Left renal cortex interstitium (tissue), 4 donors: ENCODE measurements at regions not wholly inside any gene's neighbourhood (a gene's known extent, or its start where the extent isn't known, plus 50 kb on each side); places are given as distances from the start of the nearest gene placed in this dataset.

Source experiments
- DNase-seq, 4 donors: peaks; one replicate each; pipeline ENCODE4 v3.0.0-alpha.2; 2013; ENCODE audit warnings: low read depth in 4 of 4, low spot score in 2 of 4, missing footprints in 1 of 4

GRCh38 chr5:4995014-4995413, 145.1 kb upstream of the ADAMTS16 start:
- DNase-seq, result no peak

DNA sequence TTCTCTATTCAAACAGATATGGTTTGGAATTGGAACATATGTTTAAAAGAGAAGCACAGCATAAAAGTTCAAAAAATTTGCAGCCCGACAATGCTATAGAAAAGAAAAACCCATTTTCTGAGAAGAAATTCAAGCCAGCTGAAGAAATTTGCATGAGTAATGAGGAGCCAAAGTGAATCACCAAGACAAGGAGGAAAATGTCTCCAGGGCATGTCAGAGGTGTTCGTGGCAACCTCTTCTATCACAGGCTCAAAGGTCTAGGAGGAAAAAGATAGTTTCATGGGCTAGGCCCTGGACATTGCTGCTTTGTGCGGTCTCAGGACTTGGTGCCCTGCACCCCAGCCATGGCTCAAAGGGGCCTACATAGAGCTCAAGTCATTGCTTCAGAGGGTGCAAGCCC, 134.8 kb upstream of the ADAMTS16 start:
- no peak for DNase-seq

DNA sequence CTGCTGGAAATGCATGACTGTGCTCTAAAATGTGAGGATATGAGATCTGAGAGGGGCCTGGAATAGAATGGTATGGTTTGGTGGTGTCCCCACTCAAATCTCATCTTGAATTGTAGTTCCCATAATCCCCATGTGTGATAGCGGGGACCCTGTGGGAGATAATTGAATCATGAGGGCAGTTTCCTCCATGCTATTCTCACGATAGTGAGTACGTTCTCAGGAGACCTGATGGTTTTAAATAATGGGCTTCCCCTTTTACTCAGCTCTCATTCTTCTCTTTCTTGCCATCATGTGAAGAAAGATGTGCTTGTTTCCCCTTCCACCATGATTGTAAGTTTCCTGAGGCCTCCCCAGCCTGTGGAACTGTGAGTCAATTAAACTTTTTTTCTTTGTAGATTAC, 133.6 kb upstream of the ADAMTS16 start:
- DNase-seq, result no peak

DNA sequence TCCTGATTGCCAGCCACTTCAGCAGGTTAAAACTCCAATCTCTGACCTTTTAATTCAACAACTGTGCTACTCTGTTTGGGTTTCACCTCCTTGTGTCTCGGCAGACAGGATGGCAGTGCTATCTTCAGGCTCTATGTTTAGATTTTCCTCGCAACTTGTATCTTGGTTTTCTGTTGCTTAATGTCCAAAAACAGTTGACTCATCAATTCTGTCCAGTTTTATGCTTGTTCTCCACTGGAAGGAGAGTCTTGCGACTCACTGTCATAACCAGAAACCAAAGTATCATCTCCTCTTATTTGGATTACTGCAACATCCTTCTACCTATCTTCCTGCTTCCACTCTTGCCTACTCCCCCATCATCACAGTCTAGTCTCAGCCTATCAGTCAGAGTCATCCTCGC, 130.9 kb upstream of the ADAMTS16 start:
- DNase-seq, result no peak

GRCh38 chr5:5011151-5011550, 129.0 kb upstream of the ADAMTS16 start:
- DNase-seq, result no peak

GRCh38 chr5:5014586-5015235, 125.4 kb upstream of the ADAMTS16 start:
- no peak for DNase-seq

DNA sequence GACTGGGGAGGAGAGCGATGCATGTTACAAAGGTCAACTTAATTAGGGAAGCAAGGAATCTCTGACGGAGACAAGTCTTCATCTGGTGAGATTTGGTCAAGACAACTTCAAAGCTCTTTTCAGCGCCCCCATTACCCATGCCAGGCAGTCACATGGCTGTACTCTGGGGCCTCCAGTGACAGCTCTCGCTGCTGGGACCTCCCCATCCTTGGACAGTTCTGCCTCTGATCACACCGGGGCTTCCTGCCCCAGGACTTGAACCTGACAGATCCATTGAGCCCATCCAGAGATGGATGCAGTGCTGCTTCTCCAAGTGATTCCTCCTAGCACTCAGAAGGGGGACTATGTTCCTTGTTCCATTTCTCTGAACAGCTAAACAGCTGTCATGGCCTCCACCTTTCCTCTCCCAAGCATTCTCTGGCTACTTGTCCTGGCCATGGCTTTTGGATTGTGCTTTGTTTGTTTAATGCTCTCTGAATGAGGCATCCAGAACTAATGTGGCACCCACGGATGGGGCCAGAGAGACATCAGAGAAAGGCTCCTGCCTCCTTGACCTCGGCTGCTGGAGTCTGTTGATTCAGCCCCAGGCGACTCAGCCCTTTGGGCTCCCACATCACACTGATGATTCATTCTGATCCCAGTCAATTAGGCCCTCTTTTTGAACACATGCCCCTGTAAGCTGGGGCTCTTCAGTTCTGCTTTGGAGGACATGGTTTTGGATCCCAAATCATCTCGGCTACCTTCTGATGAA, 122.1 kb upstream of the ADAMTS16 start:
- no peak for DNase-seq

- DNase-seq, result no peak
Observed at GRCh38 chr5:5018578-5018970, 121.6 kb upstream of the ADAMTS16 start.

DNA sequence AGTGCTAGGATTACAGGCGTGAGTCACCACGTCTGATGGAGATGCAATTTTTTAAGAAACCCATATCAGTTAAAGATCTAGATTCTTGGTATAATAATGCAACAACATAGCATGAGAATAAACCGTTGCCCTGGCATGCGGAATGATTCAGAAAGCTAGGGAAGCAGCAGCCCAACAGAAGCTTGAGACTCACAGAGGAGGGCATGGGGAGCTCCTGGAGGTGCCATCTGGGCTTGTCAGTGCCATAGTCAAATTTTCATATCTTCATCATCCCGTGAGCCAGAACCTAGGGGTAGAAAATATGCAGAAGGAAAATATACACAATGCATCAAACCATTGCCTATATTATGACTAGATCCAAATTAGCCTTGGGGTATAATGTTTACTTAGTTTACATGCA, 118.7 kb upstream of the ADAMTS16 start:
- DNase-seq, result no peak

DNA sequence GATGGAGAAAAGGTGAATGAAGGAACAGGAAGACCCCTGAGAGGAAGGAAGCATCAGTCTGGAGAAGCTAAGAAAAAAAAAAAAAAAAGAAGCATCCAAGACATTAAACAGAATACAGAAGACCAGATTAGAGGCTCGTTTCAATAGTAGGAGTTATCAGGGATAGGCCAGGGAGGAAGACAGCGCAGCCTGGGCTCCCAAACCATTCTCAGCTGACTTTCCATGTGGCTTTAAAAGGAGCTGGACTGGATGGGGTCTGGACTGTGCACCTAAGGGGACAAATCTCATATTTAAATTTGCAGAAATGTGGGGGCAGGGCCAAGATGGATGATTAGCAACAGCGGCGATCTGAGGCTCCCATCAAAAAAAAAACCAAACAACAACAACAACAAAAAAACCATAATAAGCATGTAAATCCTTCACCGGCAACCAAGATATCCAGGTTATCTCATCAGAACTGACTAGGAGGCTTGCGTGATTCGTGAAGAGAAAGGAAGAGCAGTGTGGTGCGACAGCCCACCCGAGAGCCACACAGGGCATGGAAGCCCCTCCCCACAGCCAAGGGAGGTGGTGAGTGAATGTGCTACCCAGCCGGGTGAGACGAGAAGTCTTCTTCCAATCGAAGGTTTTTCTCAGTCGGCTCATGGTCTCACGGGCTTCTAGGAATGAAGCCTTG, 114.9 kb upstream of the ADAMTS16 start:
- no peak for DNase-seq

- no peak for DNase-seq
Observed at GRCh38 chr5:5025774-5026408, 114.2 kb upstream of the ADAMTS16 start.

DNA sequence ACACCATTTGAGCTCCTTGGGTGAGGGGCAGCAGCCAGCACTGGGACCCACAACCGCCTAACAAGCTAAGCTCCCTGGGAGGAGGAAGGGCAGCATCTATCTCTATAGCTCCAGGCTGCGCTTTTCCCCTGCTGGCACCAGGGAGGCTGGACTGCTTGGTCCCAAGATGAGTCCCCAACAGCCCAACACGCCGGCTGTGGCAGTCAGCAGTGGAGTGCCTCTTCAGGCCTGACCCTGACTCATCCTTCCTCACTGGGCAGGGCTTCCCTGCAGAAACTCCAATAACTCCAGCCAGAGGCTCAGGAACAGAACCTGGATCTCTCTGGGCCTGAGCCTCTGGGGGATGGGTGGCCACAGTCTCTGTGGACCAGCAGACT, 113.7 kb upstream of the ADAMTS16 start:
- no peak for DNase-seq

- no peak for DNase-seq
Observed at GRCh38 chr5:5031665-5032064, 108.5 kb upstream of the ADAMTS16 start.

DNA sequence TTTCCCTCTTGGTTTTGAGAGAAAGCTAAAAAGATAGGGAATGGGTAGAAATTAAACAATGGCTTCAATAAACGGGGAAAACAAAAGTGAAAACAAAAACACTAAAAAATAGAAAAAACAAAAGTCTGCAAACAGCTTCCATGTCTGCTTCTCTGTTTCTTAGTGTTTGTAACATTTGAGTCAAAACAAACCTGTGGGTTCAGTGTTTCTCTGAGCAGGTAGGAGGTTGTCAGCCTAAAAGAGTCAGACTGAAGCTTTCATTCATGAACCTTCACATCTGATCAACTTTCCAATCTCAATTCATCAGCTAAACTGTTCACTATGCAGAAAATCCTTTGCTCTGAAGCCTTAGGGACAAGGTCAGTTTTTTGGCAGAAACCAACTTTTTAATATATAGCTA, 102.5 kb upstream of the ADAMTS16 start:
- DNase-seq, result no peak

DNA sequence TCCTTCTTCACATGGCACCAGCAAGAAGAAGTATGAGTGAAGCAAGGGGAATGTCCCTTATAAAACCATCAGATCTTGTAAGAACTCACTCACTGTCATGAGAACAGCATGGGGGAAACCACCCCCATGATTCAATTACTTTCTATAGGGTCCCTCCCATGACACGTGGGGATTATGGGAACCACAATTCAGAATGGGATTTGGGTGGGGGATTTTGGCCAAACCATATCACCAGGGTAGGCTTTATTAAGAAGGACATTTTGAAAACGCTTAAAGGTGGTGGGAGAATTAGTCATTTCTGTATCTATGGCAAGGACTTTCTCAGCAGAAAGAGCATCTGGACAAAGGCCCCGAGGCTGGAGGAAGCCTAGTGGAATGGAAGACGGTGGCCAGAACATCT, 100.2 kb upstream of the ADAMTS16 start:
- DNase-seq, result no peak

DNA sequence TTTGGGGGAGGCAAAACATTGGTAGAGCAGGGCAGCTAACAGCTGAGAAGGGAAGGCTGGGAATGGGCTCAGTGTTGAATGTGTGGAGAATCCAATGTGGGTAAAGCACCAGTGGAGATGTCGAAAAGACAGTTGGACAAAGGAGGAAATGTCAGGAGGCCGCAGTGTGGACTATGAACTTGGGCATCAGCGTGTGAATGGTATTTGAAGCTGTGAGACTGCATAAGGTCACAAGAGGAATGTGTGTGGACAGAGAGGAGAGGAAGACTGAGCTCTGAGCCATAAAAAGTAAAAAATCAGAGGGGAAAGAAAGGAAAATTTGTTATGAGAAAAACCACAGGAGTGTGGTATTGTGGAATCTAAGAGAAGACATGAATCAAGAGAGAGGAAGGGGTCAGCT, 99.4 kb upstream of the ADAMTS16 start:
- no peak for DNase-seq

DNA sequence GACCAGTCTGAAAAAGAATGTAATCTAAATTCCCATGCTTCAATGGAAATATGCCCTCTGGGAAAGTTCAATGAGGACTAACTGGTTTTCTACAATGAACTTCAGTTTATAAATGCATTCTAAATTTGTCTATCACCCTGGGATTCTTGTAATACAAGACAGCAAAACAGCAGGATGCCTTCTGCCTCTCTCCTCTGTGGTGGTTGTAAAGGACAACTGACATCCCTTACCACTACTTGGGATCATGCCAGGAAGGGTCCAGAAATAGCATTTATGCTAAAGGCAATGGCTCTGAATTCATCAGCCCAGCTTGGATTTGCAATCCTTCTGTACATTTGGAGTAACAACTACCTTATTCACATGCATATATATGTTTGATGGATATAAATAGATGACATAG, 97.3 kb upstream of the ADAMTS16 start:
- DNase-seq, result no peak

- no peak for DNase-seq
Observed at GRCh38 chr5:5043346-5043745, 96.8 kb upstream of the ADAMTS16 start.

GRCh38 chr5:5044247-5044840, 95.8 kb upstream of the ADAMTS16 start:
- DNase-seq, result no peak

DNA sequence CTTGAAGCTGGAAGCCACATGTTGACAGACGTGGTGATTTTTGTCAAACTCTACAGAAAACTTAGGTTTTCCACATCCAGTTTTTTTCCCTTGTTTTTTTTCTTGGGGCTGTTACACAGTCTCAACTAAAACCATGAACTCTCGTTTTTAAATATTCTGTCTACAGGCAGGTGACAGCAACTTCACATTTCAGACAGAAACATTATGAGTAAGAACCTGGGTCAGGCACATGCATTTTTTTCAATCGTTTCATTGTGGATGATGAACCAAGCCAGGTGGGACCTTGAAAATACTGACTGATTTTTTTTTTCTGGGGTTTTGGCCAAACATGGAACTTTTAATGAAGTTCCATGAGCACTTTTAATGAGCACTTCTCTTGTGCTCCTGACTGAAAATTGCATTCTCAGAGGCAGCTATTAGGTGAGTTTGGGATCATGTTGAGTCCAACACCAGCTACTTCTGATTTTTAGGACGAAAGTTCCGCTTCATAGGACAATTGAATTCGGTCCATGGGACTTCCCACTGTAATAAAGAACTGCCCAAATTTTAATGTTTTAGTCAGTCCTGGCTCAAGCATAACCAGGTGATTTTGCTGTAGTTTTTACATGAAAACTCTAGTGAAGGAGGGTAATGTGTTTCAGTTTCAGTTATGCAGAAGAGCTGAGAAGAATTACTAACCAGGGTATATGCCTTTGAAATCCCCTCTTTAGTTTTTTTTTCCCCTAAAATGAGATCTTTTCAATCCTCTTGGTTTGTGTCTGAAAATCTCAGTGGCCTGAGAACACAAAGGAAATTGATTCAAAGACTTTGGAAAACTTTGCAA, 93.2 kb upstream of the ADAMTS16 start:
- DNase-seq, result no peak
